Body of pancreas (tissue), 4 donors: ENCODE measurements at regions not wholly inside any gene's neighbourhood (a gene's known extent, or its start where the extent isn't known, plus 50 kb on each side); places are given as distances from the start of the nearest gene placed in this dataset.

Experiments used
- CTCF ChIP-seq, 7 experiments: fragments of 450-650 bp in 4 of 7; fragments of 200-600 bp in 3 of 7; sonication (generic) in 3 of 7; IDR thresholded peaks; one replicate each; pipeline ENCODE4 v1.5.1; 2016 to 2019; ENCODE audit warnings: antibody characterized with exemption in 7 of 7
- POLR2A ChIP-seq, 3 donors: fragments of 450-650 bp; IDR thresholded peaks; one replicate each; pipeline ENCODE4 v1.6.1; 2016; ENCODE audit warnings: antibody characterized with exemption in 3 of 3, mild to moderate bottlenecking in 2 of 3

DNA sequence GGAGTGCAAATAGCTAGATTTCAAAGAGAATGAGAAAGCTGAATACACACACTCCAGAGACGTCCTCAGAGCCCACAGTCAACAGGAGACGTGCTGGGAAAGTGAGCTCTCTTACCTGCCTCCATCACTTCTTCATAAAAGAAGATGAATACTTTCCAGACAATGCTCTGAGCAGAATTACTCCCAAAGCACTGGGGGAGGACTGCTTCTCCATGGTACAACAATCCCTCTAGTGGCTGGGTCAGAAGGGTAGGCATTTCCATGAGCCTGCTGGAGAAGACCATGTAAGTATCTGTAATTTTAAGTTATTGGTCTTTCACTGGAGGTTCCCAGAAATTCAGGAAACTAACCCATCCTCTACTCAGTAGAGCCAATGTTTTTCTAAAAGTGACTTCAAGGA, 190.3 kb downstream of the RBM43 start:
- no peak for TF ChIP-seq CTCF (IDR thresholded peaks at IDR 0.05)
- TF ChIP-seq POLR2A (IDR thresholded peaks at IDR 0.05): no peak
